WERI-Rb-1 (cell line): ENCODE measurements at regions not wholly inside any gene's neighbourhood (a gene's known extent, or its start where the extent isn't known, plus 50 kb on each side); places are given as distances from the start of the nearest gene placed in this dataset.

ENCODE experiments used
- DNase-seq: peaks from one replicate; pipeline ENCODE4 v3.0.0-alpha.2; 2020
- H3K27ac ChIP-seq: fragments of 250-450 bp; sonication (Bioruptor Pico); 2 replicates; pipeline ENCODE4 v1.5.1; 2020; ENCODE audit warnings: mild to moderate bottlenecking, moderate library complexity
- H3K27me3 ChIP-seq: fragments of 250-450 bp; sonication (Bioruptor Pico); 2 replicates; pipeline ENCODE4 v1.5.1; 2021; ENCODE audit warnings: mild to moderate bottlenecking, low read depth, moderate library complexity; ENCODE audit not compliant: insufficient read depth, severe bottlenecking
- H3K36me3 ChIP-seq: fragments of 250-450 bp; sonication (Bioruptor Pico); 2 replicates; pipeline ENCODE4 v1.5.1; 2020; ENCODE audit warnings: mild to moderate bottlenecking, moderate library complexity
- H3K4me3 ChIP-seq: 2 replicates; pipeline ENCODE4 v1.5.1; 2011; ENCODE audit warnings: low read depth, mild to moderate bottlenecking, control low read depth, low read length
- H3K9me3 ChIP-seq: fragments of 250-450 bp; sonication (Bioruptor Pico); 2 replicates; pipeline ENCODE4 v1.5.1; 2021; ENCODE audit warnings: mild to moderate bottlenecking, moderate library complexity; ENCODE audit not compliant: severe bottlenecking
- TF ChIP-seq, protein P1 (sequence below): IDR thresholded peaks from 2 replicates; pipeline ENCODE4 v1.5.1; 2011; ENCODE audit warnings: low read depth, mild to moderate bottlenecking, control low read depth, inconsistent platforms, low read length

DNA sequence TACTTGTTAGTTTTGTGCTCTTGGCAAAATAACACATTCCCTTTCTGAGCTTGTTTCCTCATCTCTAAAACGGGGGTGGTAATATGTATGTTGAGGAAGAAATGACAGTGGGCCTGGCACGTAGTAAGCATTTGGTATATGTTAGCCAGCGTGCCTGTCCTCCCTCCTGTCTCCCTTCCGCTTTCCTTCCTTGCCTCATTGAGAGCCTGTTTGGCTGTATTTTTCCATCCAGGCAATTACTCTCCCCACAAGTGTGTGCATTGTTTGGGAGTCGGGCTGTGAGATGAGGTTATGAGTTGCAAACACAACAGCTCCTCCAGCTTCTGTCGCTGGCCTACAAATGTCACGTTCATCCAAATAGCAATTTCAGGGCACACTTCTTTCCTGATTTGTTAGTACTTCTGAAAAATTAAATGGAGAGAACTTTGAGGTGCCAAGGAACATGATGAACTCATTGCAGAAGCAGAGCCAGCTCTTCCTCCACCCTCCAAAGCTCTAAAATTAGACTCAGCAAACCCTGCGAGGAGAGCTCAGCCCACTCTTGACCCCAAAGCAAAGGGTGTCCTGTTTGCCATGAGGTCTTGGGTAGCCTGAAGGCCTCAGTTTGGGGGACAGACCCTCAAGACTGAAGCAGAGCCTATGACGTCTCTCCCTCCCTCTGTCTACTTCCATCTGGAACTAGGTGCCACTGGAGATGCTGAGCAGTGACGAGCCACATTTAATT is 50.7 kb upstream of the TOX2 start:
- Histone ChIP-seq H3K27ac (no peak overlapping the region), H3K27me3 (peaks cover 53% of the 10 kb centered on the region), H3K9me3 (no peaks in the 10 kb centered on the region), H3K36me3 (no peaks in the 10 kb centered on the region), H3K4me3 (no peak overlapping the region)
- TF ChIP-seq, protein P1, sequence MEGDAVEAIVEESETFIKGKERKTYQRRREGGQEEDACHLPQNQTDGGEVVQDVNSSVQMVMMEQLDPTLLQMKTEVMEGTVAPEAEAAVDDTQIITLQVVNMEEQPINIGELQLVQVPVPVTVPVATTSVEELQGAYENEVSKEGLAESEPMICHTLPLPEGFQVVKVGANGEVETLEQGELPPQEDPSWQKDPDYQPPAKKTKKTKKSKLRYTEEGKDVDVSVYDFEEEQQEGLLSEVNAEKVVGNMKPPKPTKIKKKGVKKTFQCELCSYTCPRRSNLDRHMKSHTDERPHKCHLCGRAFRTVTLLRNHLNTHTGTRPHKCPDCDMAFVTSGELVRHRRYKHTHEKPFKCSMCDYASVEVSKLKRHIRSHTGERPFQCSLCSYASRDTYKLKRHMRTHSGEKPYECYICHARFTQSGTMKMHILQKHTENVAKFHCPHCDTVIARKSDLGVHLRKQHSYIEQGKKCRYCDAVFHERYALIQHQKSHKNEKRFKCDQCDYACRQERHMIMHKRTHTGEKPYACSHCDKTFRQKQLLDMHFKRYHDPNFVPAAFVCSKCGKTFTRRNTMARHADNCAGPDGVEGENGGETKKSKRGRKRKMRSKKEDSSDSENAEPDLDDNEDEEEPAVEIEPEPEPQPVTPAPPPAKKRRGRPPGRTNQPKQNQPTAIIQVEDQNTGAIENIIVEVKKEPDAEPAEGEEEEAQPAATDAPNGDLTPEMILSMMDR = no peak
- no peak for DNase-seq

DNA sequence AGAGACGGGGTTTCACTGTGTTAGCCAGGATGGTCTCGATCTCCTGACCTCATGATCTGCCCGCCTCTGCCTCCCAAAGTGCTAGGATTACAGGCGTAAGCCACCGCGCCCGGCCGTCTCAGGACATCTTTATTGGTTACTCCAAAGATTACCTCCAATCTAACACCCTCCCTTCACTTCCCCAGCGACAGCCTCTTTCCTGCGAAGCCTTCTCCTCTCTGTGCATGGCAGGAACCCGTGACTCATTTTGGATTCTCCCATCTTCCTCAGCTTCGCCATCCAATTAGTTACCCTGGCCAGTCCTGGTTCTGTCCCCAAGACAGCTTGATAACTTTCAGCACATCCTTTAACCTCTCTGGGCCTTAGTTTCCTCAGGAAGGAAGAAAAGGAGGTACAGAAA is 51.3 kb upstream of the TOX2 start:
- peaks cover 58% of the 10 kb centered on the region for H3K27me3 ChIP-seq
- no peak overlapping the region for H3K27ac ChIP-seq
- no peak for DNase-seq
- no peaks in the 10 kb centered on the region for H3K9me3 ChIP-seq
- H3K36me3 ChIP-seq = no peaks in the 10 kb centered on the region
- TF ChIP-seq, protein P1 = no peak
- H3K4me3 ChIP-seq = no peak overlapping the region

DNA sequence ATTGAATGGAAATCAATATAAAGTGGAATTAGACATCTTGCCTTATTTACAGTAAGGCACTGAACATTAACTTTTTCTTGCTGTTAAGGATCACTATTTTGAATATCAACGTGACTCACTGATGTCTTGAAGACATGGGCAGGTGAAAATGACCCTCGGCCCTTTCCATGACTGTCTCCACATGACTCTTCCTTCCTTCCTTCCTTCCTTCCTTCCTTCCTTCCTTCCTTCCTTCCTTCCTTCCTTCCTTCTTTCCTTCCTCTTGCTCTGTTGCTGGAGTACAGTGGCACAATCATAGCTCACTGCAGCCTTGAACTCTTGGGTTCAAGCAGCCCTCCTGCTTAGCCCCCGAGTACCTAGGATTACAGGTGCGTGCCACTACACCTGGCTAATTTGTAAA is 52.2 kb upstream of the TOX2 start:
- no peak for DNase-seq
- TF ChIP-seq, protein P1 = no peak
- no peak overlapping the region for H3K4me3 ChIP-seq
- H3K27ac ChIP-seq = no peak overlapping the region
- no peaks in the 10 kb centered on the region for H3K36me3 ChIP-seq
- peaks cover 55% of the 10 kb centered on the region for H3K27me3 ChIP-seq
- no peaks in the 10 kb centered on the region for H3K9me3 ChIP-seq

DNA sequence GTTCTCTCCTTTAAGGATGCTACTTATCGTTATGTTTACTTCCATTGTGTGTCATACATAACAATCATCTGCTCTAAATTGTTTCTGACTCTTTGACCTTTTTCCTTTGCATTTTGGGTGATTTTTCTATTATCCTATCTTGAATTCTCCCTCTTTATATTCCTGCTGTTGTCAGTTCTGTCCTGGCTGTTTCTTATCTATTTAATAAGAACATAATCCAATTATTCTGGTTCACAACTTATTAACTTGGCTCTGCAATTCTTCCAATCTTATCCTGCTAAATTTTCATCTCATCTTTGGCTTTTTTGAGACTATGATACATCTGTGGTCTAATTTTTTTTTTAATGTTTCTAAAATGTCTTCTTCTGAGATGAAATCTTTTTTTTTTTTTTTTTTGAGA is 54.7 kb upstream of the TOX2 start:
- no peak overlapping the region for H3K27ac ChIP-seq
- TF ChIP-seq, protein P1 = no peak
- no peak overlapping the region for H3K4me3 ChIP-seq
- no peak for DNase-seq
- H3K9me3 ChIP-seq = no peaks in the 10 kb centered on the region
- H3K27me3 ChIP-seq = peaks cover 49% of the 10 kb centered on the region
- H3K36me3 ChIP-seq = no peaks in the 10 kb centered on the region

DNA sequence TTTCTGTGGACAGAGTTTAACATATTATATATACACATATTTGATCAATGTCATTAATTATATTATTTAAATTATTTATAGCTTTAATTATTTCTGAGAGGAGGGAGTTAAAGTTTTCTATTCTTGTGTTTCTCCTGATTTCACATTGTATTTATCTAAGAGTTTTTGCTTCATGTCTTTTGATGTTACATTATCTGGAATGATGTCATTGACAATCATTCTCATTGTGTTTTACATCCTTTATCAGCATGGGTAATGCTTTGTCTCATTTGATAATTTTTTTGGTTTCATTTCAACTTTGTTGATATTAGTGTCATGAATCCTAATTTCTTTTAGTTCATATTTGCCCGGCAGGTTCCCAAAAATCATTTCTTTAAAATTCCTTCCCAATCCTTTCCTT is 56.7 kb upstream of the TOX2 start:
- TF ChIP-seq, protein P1 = no peak
- peaks cover 46% of the 10 kb centered on the region for H3K27me3 ChIP-seq
- no peak for DNase-seq
- no peak overlapping the region for H3K27ac ChIP-seq
- no peaks in the 10 kb centered on the region for H3K36me3 ChIP-seq
- no peak overlapping the region for H3K4me3 ChIP-seq
- H3K9me3 ChIP-seq = no peaks in the 10 kb centered on the region

DNA sequence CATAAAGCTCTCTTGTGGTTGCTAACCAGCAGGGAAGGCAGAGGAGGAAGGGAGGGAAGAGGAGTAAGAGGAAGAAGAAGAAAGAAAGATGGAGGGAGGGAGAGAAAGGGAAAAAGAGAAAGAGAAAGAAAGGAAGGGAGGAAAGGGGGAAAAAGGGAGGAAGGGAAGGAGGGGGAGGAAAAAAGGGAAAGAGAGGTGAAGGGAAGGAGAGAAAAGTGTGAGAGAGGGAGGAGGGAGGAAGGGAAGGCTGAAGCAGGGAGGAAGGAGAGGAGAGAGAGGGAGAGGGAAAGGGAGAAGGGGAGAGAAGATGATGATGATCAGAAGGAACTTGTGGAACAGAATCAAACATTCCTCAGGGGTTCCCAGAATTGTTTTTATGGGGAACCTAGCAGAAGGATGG is 57.5 kb upstream of the TOX2 start:
- H3K36me3 ChIP-seq = no peaks in the 10 kb centered on the region
- no peak overlapping the region for H3K4me3 ChIP-seq
- no peak for DNase-seq
- no peak overlapping the region for H3K27ac ChIP-seq
- TF ChIP-seq, protein P1 = no peak
- H3K27me3 ChIP-seq = peaks cover 49% of the 10 kb centered on the region
- no peaks in the 10 kb centered on the region for H3K9me3 ChIP-seq
